HG02798 (cell line): ENCODE measurements at regions not wholly inside any gene's neighbourhood (a gene's known extent, or its start where the extent isn't known, plus 50 kb on each side); places are given as distances from the start of the nearest gene placed in this dataset.
"Not testable (repeated sequence)": the region's sequence is repeated elsewhere in the genome, so short reads cannot be mapped to it uniquely, and the experiment has no call there.

Experiments
- ATAC-seq: cut with Tn5 transposase; IDR thresholded peaks from one replicate; pipeline ENCODE4 v1.9.1; 2021; ENCODE audit warnings: mild to moderate bottlenecking; ENCODE audit not compliant: unreplicated experiment, poor library complexity

- ATAC-seq, result no peak
Measured at GRCh38 chr5:54404568-54404967, 50.9 kb upstream of the HSPB3 start.

DNA sequence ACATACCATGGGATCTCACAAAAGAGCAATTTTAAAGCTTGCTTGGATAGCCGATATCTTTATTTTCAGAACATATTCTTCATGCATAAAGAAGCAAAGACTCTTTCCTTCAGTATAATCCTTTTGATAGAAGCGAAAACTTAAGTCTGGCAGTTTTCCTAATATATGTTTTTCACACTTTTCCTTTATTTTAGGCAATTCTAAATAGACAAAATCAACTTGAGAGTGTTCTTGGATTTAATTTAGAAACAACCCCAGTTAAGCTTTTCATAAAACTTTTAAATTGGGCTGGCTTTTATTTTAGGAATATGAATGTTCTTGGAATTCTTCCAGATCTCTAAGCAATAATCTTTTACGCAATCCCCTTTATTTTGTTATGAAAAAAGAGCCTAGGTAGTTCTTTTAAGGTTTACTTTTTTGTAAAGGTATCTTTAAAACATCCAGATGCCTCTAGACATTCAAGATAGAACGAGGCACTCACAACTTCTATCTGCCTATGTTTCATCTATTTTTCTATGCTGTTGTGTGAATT lies 51.5 kb upstream of the HSPB3 start:
- no peak for ATAC-seq

GRCh38 chr5:54403121-54403520 lies 52.4 kb upstream of the HSPB3 start:
- ATAC-seq, result no peak

GRCh38 chr5:54401515-54401914 lies 54.0 kb upstream of the HSPB3 start:
- ATAC-seq, result peak; percentile 88

- ATAC-seq, result no peak
Measured at GRCh38 chr5:54398191-54398590, 57.3 kb upstream of the HSPB3 start.

DNA sequence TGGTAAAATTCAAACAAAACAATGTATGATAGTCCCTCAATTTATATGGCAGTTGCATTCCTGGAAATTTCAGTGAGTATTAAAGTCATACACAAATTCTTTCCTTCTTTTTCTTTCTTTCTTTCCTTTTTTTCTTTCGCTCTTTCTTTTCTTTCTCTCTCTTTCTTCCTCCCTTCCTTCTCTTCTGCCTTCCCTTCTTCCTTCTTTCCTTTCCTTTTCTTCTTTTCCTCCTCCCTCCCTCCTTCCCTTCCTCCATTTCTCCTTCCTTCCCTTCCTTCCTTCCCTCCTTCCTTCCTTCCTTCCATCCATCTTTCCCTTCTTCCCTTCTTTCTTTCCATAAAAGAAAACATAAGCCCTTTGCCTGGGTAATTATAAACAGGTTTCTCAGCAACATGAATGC lies 58.1 kb upstream of the HSPB3 start:
- no peak for ATAC-seq

GRCh38 chr5:54393007-54393406 lies 62.5 kb upstream of the HSPB3 start:
- ATAC-seq, result not testable (repeated sequence)

DNA sequence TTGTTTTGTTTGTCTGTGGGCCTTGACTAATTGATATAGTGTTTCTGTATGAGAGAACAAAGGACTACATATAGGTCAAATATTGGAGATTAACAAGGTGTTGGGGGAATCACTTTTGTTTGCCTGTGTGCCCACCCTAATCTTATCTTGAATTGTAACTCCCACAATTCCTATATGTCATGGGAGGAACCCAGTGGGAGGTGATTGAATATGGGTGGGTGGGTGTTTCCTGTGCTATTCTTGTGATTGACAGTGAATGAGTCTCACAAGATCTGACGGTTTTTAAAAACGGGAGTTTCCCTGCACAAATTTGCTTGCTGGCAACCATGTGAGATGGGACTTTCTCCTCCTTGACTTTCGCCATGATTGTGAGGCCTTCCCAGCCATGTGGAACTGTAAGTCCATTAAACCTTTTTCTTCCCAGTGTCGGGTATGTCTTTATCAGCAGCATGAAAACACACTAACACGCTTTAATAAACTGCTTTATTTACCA lies 64.9 kb upstream of the HSPB3 start:
- ATAC-seq, result peak; percentile 45

GRCh38 chr5:54390015-54390414 lies 65.5 kb upstream of the HSPB3 start:
- ATAC-seq, result peak; percentile 9

- ATAC-seq, result not testable (repeated sequence)
Measured at GRCh38 chr5:54389399-54389798, 66.1 kb upstream of the HSPB3 start.

DNA sequence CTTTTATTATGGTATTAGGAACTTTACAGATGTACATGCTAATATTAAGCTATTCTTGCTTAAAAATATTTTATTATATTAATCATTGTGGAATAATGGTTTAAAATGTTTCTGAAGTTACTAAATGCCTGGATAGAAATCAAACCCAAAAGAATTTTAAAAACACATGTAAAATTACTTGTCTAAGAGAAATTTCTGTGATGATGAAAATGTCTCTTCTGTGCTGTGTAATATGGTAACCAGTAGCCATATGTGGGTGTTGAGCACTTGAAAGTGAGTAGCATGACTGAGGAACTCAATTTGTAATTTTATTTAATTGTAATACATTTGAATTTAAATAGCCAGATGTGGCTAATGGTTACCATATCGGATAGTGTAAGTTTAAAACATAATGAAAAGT lies 66.7 kb upstream of the HSPB3 start:
- ATAC-seq, result no peak

- ATAC-seq, result no peak
Measured at GRCh38 chr5:54388409-54388808, 67.1 kb upstream of the HSPB3 start.

DNA sequence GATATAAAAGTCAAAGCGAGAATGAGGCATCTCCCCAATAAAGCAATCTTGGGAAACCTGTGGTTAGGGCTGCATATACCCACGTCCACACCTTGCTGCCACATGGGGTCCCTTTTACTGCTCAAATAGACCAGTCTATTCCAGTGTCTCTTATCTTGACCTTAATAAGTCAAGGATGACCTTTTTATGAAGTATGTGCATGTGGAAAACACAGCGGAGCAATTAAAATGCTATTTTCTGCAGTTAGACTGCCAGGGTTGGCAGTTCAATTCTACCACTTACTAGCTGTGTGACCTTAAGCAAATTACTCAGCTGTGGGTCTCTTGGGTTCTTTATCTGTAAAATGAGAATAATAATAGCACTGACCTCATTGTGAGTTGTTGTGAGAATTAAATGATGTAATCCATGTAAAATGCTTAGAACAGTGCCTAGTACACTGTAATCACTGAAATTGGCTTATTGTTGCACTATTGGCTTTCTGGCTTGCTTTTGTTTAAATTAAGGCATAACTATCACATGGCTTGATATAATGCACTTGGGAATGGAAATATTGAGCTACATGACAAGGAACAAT lies 67.8 kb upstream of the HSPB3 start:
- no peak for ATAC-seq

DNA sequence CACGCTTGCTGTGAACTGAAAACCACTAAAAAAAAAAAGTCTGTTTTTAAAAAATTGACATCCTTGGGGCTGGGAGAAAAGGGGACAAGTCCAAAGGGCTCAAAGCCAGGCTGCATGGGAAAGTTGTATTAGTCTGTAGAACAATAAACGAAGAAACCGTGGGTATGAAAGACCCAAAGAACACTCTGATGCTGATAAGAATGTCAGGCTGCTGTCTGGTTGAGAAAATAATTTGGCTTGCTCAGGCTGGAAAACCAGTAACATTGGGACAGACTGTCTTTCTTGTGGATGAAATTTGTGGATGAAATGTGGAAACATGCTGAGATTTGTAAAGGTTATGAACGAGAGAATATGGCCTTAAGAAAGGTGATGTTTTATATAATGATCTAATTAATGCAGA lies 68.5 kb upstream of the HSPB3 start:
- no peak for ATAC-seq

- no peak for ATAC-seq
Measured at GRCh38 chr5:54385994-54386393, 69.5 kb upstream of the HSPB3 start.

GRCh38 chr5:54384356-54384933 lies 71.1 kb upstream of the HSPB3 start:
- ATAC-seq, result no peak

GRCh38 chr5:54383941-54384340 lies 71.6 kb upstream of the HSPB3 start:
- ATAC-seq, result no peak

- no peak for ATAC-seq
Measured at GRCh38 chr5:54383225-54383901, 72.1 kb upstream of the HSPB3 start.

DNA sequence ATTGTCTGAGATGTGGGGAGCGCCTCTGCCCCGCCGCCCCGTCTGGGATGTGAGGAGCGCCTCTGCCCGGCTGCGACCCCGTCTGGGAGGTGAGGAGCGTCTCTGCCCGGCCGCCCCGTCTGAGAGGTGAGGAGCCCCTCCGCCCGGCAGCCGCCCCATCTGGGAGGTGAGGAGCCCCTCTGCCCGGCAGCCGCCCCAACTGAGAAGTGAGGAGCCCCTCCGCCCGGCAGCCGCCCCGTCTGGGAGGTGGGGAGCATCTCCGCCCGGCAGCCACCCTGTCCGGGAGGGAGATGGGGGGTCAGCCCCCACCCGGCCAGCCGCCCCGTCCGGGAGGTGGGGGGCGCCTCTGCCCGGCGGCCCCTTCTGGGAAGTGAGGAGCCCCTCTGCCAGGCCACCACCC lies 70.9 kb upstream of the ARL15 start:
- not testable (repeated sequence) for ATAC-seq

- ATAC-seq, result no peak
Measured at GRCh38 chr5:54379590-54379989, 69.2 kb upstream of the ARL15 start.

- no peak for ATAC-seq
Measured at GRCh38 chr5:54378707-54379106, 68.3 kb upstream of the ARL15 start.

GRCh38 chr5:54377339-54377738 lies 67.0 kb upstream of the ARL15 start:
- ATAC-seq, result not testable (repeated sequence)
